DOHH2 (cell line): ENCODE measurements at regions not wholly inside any gene's neighbourhood (a gene's known extent, or its start where the extent isn't known, plus 50 kb on each side); places are given as distances from the start of the nearest gene placed in this dataset.

Experiments
- H3F3A ChIP-seq: fragments of 200-600 bp; sonication (generic), shearing (Covaris generic); 2 replicates; pipeline ENCODE4 v1.6.0; 2016; ENCODE audit warnings: antibody characterized with exemption, mild to moderate bottlenecking; ENCODE audit not compliant: control insufficient read depth, insufficient read depth
- H3K27ac ChIP-seq: fragments of 200-600 bp; sonication (generic); 2 replicates; pipeline ENCODE4 v1.5.1; 2014; ENCODE audit warnings: low read depth, mild to moderate bottlenecking, low read length, moderate library complexity
- H3K27me3 ChIP-seq: fragments of 200-600 bp; sonication (generic); 2 replicates; pipeline ENCODE4 v1.6.1; 2014; ENCODE audit warnings: mild to moderate bottlenecking, low read length, mixed read lengths; ENCODE audit not compliant: control insufficient read depth
- H3K36me3 ChIP-seq: fragments of 200-600 bp; sonication (generic); 2 replicates; pipeline ENCODE4 v1.6.1; 2014; ENCODE audit warnings: mild to moderate bottlenecking, low read length, moderate library complexity, mixed read lengths; ENCODE audit not compliant: control insufficient read depth
- H3K4me1 ChIP-seq: fragments of 200-600 bp; sonication (generic); 2 replicates; pipeline ENCODE4 v1.6.1; 2014; ENCODE audit warnings: mild to moderate bottlenecking, low read length, mixed read lengths; ENCODE audit not compliant: control insufficient read depth
- H3K4me2 ChIP-seq: fragments of 200-600 bp; sonication (generic); 2 replicates; pipeline ENCODE4 v1.6.0; 2014; ENCODE audit warnings: mild to moderate bottlenecking, low read length, moderate library complexity
- H3K4me3 ChIP-seq: fragments of 200-600 bp; sonication (generic); 2 replicates; pipeline ENCODE4 v1.5.1; 2014; ENCODE audit warnings: mild to moderate bottlenecking, low read length, mixed read lengths
- H3K79me2 ChIP-seq: fragments of 200-600 bp; sonication (generic); 2 replicates; pipeline ENCODE4 v1.6.1; 2014; ENCODE audit warnings: mild to moderate bottlenecking, low read length, mixed read lengths; ENCODE audit not compliant: control insufficient read depth
- H3K9me2 ChIP-seq: fragments of 200-600 bp; sonication (generic); replicated peaks from 2 replicates; pipeline ENCODE4 v1.6.1; 2014; ENCODE audit warnings: mild to moderate bottlenecking, low read length, mixed read lengths; ENCODE audit not compliant: control insufficient read depth
- H3K9me3 ChIP-seq: fragments of 200-600 bp; sonication (generic); 2 replicates; pipeline ENCODE4 v1.6.1; 2014; ENCODE audit warnings: antibody characterized with exemption, low read length, mixed read lengths; ENCODE audit not compliant: control insufficient read depth, insufficient read depth
- H4K20me1 ChIP-seq: fragments of 200-600 bp; sonication (generic); 2 replicates; pipeline ENCODE4 v1.6.0; 2014; ENCODE audit warnings: low read depth, mild to moderate bottlenecking, antibody characterized with exemption, low read length, moderate library complexity; ENCODE audit not compliant: control insufficient read depth, insufficient read depth
- CTCF ChIP-seq: fragments of 200-600 bp; sonication (generic); IDR thresholded peaks from one replicate; pipeline ENCODE4 v1.5.1; 2014; ENCODE audit warnings: antibody characterized with exemption, mild to moderate bottlenecking, low read depth, low read length; ENCODE audit not compliant: poor library complexity, severe bottlenecking
- EZH2phosphoT487 ChIP-seq: fragments of 200-600 bp; sonication (generic); IDR thresholded peaks from 2 replicates; pipeline ENCODE4 v1.6.1; 2017; ENCODE audit warnings: borderline replicate concordance, mild to moderate bottlenecking, antibody characterized with exemption, low read length, moderate library complexity, mixed read lengths

- Histone ChIP-seq H3K27me3 (no peaks in the 10 kb centered on the region), H3K9me3 (no peaks in the 10 kb centered on the region), H3K79me2 (no peaks in the 10 kb centered on the region), H3K36me3 (no peaks in the 10 kb centered on the region), H3K9me2 (no peaks in the 10 kb centered on the region), H3K27ac (no peak overlapping the region), H4K20me1 (no peaks in the 10 kb centered on the region), H3K4me3 (no peak overlapping the region), H3K4me2 (no peak overlapping the region), H3K4me1 (no peaks in the 10 kb centered on the region), H3F3A (no peaks in the 10 kb centered on the region)
- TF ChIP-seq EZH2phosphoT487 (no peak), CTCF (no peak)
Measured at GRCh38 chr14:104315625-104316024, 177.2 kb downstream of the KIF26A start.

GRCh38 chr14:104316121-104316722 lies 177.8 kb downstream of the KIF26A start:
- Histone ChIP-seq H3K4me3 (no peak overlapping the region), H3K27me3 (no peaks in the 10 kb centered on the region), H3K79me2 (no peaks in the 10 kb centered on the region), H3K4me2 (no peak overlapping the region), H3K27ac (no peak overlapping the region), H3K9me2 (no peaks in the 10 kb centered on the region), H3K36me3 (no peaks in the 10 kb centered on the region), H3K9me3 (no peaks in the 10 kb centered on the region), H4K20me1 (no peaks in the 10 kb centered on the region), H3K4me1 (no peaks in the 10 kb centered on the region), H3F3A (no peaks in the 10 kb centered on the region)
- TF ChIP-seq EZH2phosphoT487 = no peak
- no peak for TF ChIP-seq CTCF

GRCh38 chr14:104316723-104317491 lies 178.5 kb downstream of the KIF26A start:
- H3K9me3 ChIP-seq = no peaks in the 10 kb centered on the region
- H3K4me1 ChIP-seq = no peaks in the 10 kb centered on the region
- no peaks in the 10 kb centered on the region for H3K36me3 ChIP-seq
- no peaks in the 10 kb centered on the region for H3K79me2 ChIP-seq
- no peaks in the 10 kb centered on the region for H3K9me2 ChIP-seq
- H3K4me3 ChIP-seq = no peak overlapping the region
- no peaks in the 10 kb centered on the region for H3K27me3 ChIP-seq
- H3K4me2 ChIP-seq = no peak overlapping the region
- no peak for TF ChIP-seq EZH2phosphoT487
- no peak for TF ChIP-seq CTCF
- H3K27ac ChIP-seq = no peak overlapping the region
- no peaks in the 10 kb centered on the region for H4K20me1 ChIP-seq
- H3F3A ChIP-seq = no peaks in the 10 kb centered on the region
